ENCODE measurements at regions not wholly inside any gene's neighbourhood (a gene's known extent, or its start where the extent isn't known, plus 50 kb on each side); places are given as distances from the start of the nearest gene placed in this dataset.

DNA sequence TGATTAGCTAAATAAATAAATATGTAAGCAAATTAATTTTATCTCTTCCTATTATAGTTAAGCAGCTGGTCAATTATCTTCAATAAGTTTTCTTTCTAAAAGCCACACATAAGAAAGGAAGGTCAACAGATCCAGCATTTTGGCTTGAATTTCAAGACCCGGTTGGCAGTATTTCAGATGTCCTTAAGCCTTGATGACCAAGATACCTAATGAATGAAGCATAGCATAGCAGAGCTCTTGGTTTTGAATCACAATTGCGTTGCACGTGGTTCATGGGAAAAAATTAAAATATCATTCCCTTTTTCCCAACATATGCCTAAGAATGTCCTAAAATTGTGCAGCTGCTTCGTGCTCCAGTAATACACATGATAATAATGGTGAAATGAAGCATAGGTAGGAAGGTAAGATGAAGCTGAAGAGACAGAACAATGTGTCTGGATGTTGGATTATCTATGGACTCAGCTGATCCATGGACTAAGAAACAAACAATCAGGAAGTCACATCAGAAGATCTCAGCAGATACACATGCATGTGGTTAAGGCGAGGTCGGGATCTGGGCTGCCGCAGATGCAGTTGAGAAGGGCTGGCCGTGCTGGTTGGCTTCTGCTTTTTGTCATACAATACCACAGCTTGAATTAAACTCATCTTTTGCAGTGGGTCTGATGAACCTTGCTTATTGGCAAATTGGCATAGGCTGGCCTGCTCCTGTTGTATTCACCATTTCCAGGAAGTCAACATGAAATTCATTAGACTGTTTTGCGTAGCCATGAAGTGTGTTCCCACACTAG, 284.9 kb upstream of the RUNX1 start:
- TF ChIP-seq POLR2A (IDR thresholded peaks at IDR 0.05; ENCODE audit: low read depth, low read length): no peak
- DNase-seq (ENCODE audit: insufficient read length, low spot score) (no peak), FAIRE-seq (no peak)

DNA sequence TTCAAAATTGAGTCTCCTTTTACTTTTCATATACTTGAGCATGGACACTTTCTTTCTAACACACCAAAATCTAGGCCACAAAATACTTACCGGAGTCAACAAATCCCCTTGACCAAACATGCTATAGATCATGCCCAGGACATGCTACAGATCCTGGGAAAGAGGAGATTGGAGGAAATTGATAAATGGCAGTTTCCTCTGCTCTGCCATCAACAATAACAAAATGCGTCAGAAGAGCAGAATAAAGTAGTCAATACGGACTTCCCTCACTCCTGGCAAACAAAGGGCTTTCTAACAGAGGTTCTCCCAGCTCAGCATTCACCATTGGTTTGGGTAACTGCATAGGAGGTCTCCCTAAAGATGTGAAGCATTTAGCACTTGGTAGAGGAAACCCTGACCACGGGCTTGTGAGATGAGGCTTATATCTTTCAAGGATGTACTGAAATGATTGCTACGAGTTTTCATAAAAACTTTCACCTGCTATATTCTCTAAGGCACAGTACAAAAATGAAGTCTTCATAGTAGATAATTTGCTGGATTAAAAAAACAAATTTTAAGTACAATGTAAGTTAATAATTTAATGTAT, 283.8 kb upstream of the RUNX1 start:
- no peak for TF ChIP-seq POLR2A (IDR thresholded peaks at IDR 0.05; ENCODE audit: low read depth, low read length)
- DNase-seq (ENCODE audit: insufficient read length, low spot score) (no peak), FAIRE-seq (no peak)

DNA sequence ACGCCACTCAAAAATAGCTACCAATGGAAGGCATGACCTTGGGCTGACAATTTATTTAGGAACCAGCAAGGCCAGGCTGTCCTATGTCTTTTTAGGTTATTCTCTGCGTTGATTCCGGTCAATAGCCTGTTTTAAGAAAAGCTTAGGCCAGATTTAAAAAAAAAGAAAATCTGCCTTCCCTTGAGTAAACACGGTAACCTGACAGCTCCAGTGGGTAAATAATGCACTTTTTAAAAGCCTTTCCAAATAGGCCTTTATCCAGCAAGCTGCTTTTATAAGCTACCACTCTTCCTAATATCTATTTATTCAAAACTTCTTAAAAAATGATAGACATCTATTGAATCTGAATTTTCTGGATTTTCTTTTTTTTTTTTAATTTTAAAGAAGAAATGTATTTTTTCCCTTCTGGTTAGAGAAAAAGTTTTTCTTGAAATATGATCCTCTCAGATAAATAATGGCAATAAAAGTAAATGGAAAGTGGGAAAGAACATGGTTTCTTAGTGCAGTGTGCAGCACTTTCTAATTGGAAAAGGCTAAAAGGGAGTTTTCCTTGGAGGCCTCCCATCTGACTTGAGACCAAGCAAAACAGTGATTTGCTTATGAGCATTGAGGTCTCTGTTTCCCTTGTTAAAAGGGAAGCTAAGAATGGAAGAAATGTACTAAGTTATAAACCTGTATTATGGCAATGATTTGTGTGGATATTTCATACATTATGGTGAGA, 281.0 kb upstream of the RUNX1 start:
- DNase-seq (ENCODE audit: insufficient read length, low spot score) (no peak), FAIRE-seq (no peak)
- TF ChIP-seq POLR2A (IDR thresholded peaks at IDR 0.05; ENCODE audit: low read depth, low read length): no peak

DNA sequence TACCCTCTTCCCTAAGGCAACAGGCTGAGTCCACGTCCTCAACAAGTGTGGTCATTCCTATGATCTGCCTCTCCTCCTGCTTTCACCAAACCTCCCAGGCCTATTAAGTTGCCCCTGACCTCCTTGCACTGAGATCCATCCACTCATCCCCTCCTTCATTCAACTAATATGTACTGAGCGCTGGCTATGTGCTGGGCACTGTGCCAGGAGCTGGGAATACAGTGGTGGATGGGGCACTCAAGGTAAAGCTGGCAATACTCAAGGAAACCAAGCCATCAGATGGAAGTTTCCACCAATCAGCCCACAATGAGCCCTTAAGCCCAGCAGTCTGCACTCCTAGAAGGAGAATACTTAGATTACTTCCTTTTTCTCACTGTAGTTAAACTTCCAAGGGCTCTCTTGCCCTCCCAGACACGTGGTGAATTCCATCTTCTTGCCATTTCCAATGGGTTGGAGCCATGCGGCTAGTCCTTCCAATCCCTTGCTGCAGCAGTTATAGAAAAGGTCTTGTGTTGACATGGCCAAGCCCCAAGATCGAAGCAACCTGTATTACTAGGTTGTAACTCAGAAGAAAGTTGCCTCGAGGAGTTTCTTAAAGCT, 279.9 kb upstream of the RUNX1 start:
- no peak for TF ChIP-seq POLR2A (IDR thresholded peaks at IDR 0.05; ENCODE audit: low read depth, low read length)
- DNase-seq (ENCODE audit: insufficient read length, low spot score) (no peak), FAIRE-seq (no peak)

DNA sequence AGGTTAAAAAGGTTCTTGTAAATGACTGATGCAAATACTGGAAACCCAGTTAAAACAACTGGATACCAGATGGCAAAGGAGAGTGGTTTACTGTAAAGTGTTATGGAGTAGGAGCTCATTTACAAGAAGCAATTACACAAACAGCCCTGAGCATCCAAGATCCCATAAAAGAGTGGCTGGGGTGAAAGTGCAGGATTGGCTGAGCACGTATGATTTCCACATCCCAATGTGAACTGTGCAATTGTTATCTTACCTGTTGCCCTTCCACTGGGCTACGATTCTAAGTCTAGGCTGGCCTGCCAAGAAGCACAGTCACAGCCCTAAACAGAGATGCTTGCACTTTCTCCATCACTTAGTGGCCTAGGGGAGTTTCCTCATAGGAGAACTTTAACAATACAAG, 277.6 kb upstream of the RUNX1 start:
- DNase-seq (ENCODE audit: insufficient read length, low spot score): no peak
- TF ChIP-seq POLR2A (IDR thresholded peaks at IDR 0.05; ENCODE audit: low read depth, low read length): no peak
- no peak for FAIRE-seq

DNA sequence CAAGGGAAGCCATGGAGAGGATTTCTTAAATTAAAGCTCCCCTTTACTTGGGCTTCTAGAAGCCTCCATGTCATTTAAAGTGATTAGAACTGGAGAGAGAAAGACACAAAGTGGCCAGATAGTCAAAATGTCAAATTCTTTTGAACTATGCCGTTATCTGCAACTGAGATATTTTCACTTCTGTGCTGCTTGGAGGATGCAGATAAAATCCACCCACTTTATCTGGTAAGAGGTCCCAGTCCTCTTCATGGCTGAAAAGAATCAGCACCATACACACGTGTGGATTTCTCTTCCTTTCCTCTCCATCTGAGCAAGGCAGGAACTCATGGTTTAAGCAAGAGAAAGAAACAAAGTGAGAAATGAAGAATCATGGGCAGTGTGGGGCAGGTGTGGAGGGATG, 276.9 kb upstream of the RUNX1 start:
- no peak for TF ChIP-seq POLR2A (IDR thresholded peaks at IDR 0.05; ENCODE audit: low read depth, low read length)
- FAIRE-seq (no peak), DNase-seq (ENCODE audit: insufficient read length, low spot score) (no peak)

DNA sequence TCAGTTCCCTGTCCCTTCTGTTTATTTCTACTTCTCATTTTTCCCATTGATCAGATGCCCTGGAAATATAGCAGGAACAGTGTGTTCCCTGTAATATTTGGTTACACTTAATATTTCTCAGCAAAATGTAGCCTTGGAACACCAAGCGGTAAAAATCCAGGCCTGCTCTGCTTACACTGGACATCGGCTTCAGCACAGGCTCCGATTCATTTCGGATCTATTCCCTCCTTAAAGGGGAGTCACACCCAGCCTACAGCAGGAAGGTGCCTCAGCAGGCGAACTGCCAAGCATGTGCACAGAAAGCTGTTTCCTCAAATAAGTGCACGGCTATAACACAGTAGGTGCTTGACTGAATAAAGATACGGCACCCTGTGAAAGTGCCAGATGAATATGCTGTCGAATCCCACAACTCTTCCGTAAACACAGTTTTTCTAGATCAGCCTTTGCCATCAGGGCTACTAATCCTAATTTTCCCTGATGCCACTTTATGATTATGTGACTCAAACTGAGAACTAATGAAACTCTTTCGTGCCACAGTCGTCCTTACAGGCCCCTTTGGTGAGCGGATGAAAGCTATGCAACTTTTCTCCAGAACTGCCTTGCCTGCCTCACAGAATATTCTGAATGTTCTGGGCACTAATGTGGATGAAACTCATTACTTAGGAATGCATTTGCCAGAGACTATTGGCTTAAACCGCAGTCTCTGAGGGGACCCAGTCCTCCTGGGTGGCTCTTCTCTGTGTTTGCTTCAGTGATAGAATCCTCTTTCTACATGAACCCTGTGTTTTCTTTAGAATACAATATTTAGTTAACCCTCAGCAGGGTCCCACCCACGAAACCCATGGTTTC, 275.5 kb upstream of the RUNX1 start:
- FAIRE-seq: no peak
- TF ChIP-seq POLR2A (IDR thresholded peaks at IDR 0.05; ENCODE audit: low read depth, low read length): no peak
- peak; percentile 51 for DNase-seq (ENCODE audit: insufficient read length, low spot score)

DNA sequence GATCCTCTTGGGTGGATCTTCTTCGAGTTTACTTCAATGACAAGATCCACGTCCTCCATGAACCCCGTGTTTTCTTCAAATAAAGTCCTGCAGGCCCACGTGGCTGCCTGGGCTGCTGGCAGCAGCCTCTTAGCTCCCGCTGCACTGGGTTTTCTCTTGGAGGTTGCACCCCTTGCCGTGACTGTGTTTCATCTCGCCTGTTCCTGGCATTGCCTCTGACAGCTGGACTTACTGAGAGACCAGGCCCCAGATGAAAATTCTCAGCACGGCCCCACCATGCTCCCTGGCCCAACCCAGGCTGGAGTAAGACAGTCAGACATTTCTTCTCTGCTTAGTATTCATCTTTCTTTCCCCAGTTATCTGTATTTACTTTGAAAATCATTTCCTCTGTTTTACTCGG, 274.8 kb upstream of the RUNX1 start:
- DNase-seq (ENCODE audit: insufficient read length, low spot score) (no peak), FAIRE-seq (no peak)
- TF ChIP-seq POLR2A (IDR thresholded peaks at IDR 0.05; ENCODE audit: low read depth, low read length): no peak

DNA sequence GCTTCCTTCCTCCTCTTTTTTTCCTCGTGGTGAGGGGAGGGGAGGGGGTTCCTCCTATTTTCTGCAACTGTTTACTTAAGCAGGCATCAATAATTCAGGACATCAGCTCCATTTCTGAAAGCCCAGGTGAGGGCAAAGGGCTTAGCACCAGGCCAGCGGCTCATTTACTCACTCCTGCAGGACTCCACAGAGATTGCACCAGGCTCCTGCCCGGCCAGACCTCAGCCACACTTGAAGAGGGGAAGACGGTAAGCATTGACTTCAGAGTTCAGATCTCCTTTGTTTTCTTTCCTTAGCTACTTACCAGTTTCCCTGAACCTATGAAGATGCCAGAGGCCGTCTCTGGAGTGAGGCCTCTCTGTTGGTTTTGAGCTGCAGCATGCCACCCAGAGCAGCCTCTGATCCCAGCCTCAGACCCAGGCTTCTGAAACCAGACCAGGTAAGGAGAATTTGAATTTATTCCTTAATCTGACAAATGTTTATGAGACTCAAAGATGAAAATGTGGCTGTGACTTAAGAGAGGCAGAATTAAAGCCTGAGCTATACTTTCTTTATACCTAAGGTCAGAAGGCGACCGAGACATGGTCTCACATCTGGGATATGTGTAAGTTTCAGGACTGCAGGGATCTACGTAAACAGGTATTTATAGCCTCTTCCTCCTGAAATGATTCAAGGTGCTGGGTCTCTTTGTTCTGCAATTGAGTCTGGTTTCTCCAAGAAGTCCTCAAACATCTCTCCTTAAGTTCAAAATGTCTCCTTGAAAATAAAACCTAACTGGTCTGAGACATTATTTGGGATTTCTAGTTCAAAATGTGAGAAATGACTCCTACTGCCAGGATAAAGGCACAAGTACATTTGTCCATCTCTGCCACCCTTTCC, 272.5 kb upstream of the RUNX1 start:
- no peak for TF ChIP-seq POLR2A (IDR thresholded peaks at IDR 0.05; ENCODE audit: low read depth, low read length)
- DNase-seq (ENCODE audit: insufficient read length, low spot score): no peak
- FAIRE-seq: no peak

DNA sequence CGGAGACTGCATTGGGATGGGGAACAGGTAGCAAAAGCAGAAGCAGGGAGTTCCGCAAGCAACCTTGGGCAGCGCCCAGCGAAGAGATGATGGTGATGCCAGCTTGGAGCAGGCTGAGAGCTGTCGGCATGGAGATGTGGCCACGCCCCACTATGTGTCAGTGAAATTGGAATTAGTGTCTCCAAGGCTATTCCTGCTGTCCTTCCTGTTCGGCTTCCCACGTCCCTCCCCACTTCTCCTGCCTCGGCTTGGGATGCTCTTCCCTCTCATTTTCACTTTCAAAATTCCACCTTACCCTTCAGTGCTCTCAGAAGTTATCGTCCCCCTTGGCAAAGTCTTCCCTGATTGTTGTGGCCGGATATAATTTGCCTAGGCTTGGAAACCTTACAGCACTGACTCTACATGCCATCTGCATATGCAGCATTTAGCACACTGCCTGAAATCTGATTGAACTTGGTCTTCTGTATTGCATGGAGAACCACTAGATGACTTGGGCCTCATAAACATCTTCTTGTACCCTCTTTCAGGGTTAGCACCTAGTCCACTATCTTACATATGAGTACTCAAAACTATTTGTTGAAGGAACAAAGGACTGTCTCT, 270.7 kb upstream of the RUNX1 start:
- peak; percentile 33 for DNase-seq (ENCODE audit: insufficient read length, low spot score)
- TF ChIP-seq POLR2A (IDR thresholded peaks at IDR 0.05; ENCODE audit: low read depth, low read length): no peak
- no peak for FAIRE-seq

DNA sequence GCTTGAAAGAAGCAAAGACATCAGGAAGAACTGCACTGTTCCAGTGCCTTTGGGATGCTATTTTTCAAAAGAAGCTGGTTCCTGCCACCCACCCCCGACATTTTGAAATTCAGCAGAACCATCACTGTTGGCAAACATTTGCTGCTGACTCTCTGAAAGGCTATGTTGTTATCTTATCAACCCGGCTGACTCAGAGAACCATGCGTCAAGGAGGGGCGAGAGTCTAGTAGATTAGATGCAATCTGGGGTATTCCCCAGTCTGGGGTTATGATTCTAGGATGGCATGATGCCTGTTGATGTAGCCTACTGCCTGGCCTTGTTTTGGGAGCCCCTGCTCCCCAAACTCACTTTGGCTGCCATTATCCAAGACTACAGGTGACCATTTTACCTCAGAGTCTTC, 267.8 kb upstream of the RUNX1 start:
- FAIRE-seq: no peak
- no peak for TF ChIP-seq POLR2A (IDR thresholded peaks at IDR 0.05; ENCODE audit: low read depth, low read length)
- DNase-seq (ENCODE audit: insufficient read length, low spot score): no peak

DNA sequence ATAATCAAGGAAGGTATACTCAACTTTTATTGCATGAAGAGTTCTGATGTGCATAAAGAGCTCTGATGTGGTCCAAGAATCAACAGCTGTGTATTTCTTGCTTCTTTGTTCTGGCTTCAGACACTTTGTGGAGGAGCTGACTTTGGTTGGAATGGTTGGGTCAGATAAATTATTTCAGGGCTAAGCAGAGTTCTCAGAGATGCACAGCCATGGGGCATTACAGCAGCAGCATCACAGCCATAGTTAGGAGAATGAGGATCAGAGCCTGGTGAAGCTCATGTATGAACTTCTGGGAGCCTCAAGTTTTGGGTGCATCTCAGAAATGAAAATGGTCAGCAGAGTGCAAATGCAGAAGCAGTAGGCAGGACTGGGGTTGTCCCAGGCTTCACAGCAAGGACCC, 267.4 kb upstream of the RUNX1 start:
- DNase-seq (ENCODE audit: insufficient read length, low spot score) (no peak), FAIRE-seq (no peak)
- TF ChIP-seq POLR2A (IDR thresholded peaks at IDR 0.05; ENCODE audit: low read depth, low read length): no peak
